HCT116 (cell line): ENCODE measurements at regions not wholly inside any gene's neighbourhood (a gene's known extent, or its start where the extent isn't known, plus 50 kb on each side); places are given as distances from the start of the nearest gene placed in this dataset.

Source experiments
- ATAC-seq: fragments of 200-7000 bp; cut with Tn5 transposase; 2 replicates; pipeline ENCODE4 v1.9.1; 2020; ENCODE audit warnings: mild to moderate bottlenecking, moderate library complexity
- BruUV-seq: library from RNA; stranded (reverse); fragments of 400-500 nt; replicated peaks from 2 replicates; lab custom pipeline; 2021; lab: Mats Ljungman, UMichigan
- CTCF ChIA-PET: fragments of 300-600 bp; sonication (Branson Sonifier 250); formaldehyde crosslinking; loops from one replicate; lab custom pipeline; 2021; ENCODE audit warnings: antibody characterized with exemption; lab: Charles Lee
- POLR2A ChIA-PET: fragments of 300-600, 350-600 bp; sonication (Branson Sonifier 250); formaldehyde crosslinking; loops from one replicate; lab custom pipeline; 2021; ENCODE audit warnings: antibody characterized with exemption; lab: Charles Lee
- RAD21 ChIA-PET, 2 experiments: fragments of 300-600 bp; sonication (Branson Sonifier 250); formaldehyde crosslinking; loops; one replicate each; lab custom pipeline; 2023; ENCODE audit warnings: low total read pairs in 2 of 2; ENCODE audit not compliant: uncharacterized antibody in 2 of 2, unreplicated experiment in 2 of 2, low non-redundant PET in 1 of 2; lab: Charles Lee
- DNase-seq: peaks from one replicate; pipeline ENCODE4 v3.0.0-alpha.2; 2010; ENCODE audit warnings: low read depth, low spot score
- H2AFZ ChIP-seq: fragments of 200-600 bp; shearing (Covaris generic), sonication (generic); 2 replicates; pipeline ENCODE4 v1.6.1; 2017; ENCODE audit warnings: low read depth, mixed run types, mixed read lengths, antibody characterized with exemption, low read length; ENCODE audit not compliant: poor library complexity, severe bottlenecking
- H3K27ac ChIP-seq: 2 replicates; pipeline ENCODE4 v1.5.1; 2012; ENCODE audit warnings: low read depth, low read length
- H3K27me3 ChIP-seq: fragments of 200-600 bp; sonication (generic); 2 replicates; pipeline ENCODE4 v1.6.1; 2016; ENCODE audit warnings: mixed run types, low read length, mixed read lengths; ENCODE audit not compliant: insufficient read depth
- H3K36me3 ChIP-seq, 2 experiments: fragments of 200-500 bp in 1 of 2; fragments of 200-600 bp in 1 of 2; sonication (Bioruptor generic) in 1 of 2; sonication (generic) in 1 of 2; 2 replicates each; pipeline versions ENCODE4 v1.5.1 to v1.6.1; 2014 to 2016; ENCODE audit warnings: low read length in 2 of 2, inconsistent platforms in 1 of 2, mixed read lengths in 1 of 2, mixed run types in 1 of 2; ENCODE audit not compliant: insufficient read depth in 2 of 2, control insufficient read depth in 1 of 2
- H3K4me1 ChIP-seq, 2 experiments: fragments of 200-600 bp in 1 of 2; sonication (generic) in 1 of 2; 2 replicates each; pipeline versions ENCODE4 v1.5.1 to v1.6.1; 2012 to 2017; ENCODE audit warnings: low read length in 2 of 2, inconsistent platforms in 1 of 2, mild to moderate bottlenecking in 1 of 2, mixed read lengths in 1 of 2, mixed run types in 1 of 2, moderate library complexity in 1 of 2; ENCODE audit not compliant: insufficient read depth in 2 of 2, control insufficient read depth in 1 of 2
- H3K4me2 ChIP-seq: fragments of 200-600 bp; sonication (generic); 2 replicates; pipeline ENCODE4 v1.6.1; 2017; ENCODE audit warnings: mixed run types, low read length, mixed read lengths
- H3K4me3 ChIP-seq, 2 experiments: fragments of 200-600 bp in 1 of 2; sonication (generic) in 1 of 2; replicated peaks in 1 of 2; 2 replicates each; pipeline ENCODE4 v1.5.1; 2011 to 2016; ENCODE audit warnings: low read length in 2 of 2, control low read depth in 1 of 2, low read depth in 1 of 2, mild to moderate bottlenecking in 1 of 2, mixed read lengths in 1 of 2, mixed run types in 1 of 2
- H3K79me2 ChIP-seq: fragments of 200-600 bp; sonication (generic); 2 replicates; pipeline ENCODE4 v1.6.1; 2017; ENCODE audit warnings: mild to moderate bottlenecking, mixed run types, low read length, moderate library complexity, mixed read lengths; ENCODE audit not compliant: insufficient read depth
- H3K9ac ChIP-seq: fragments of 200-600 bp; sonication (generic); 2 replicates; pipeline ENCODE4 v1.6.1; 2016; ENCODE audit warnings: low read length, mixed read lengths
- H3K9me2 ChIP-seq: fragments of 200-600 bp; sonication (generic), shearing (Covaris generic); 2 replicates; pipeline ENCODE4 v1.6.1; 2017; ENCODE audit warnings: mixed run types, mild to moderate bottlenecking, moderate library complexity; ENCODE audit not compliant: insufficient read depth
- H3K9me3 ChIP-seq, 2 experiments: fragments of 200-500 bp in 1 of 2; fragments of 200-600 bp in 1 of 2; sonication (Bioruptor generic) in 1 of 2; sonication (generic) in 1 of 2; 2 replicates each; pipeline ENCODE4 v1.6.1; 2014 to 2017; ENCODE audit warnings: low read length in 2 of 2, mixed read lengths in 2 of 2, inconsistent platforms in 1 of 2, low read depth in 1 of 2, mild to moderate bottlenecking in 1 of 2, mixed run types in 1 of 2, moderate library complexity in 1 of 2; ENCODE audit not compliant: control insufficient read depth in 1 of 2, insufficient read depth in 1 of 2
- H4K20me1 ChIP-seq: fragments of 200-600 bp; sonication (generic), shearing (Covaris generic); 2 replicates; pipeline ENCODE4 v1.6.1; 2017; ENCODE audit warnings: mixed run types, mild to moderate bottlenecking, moderate library complexity; ENCODE audit not compliant: insufficient read depth
- ATF3 ChIP-seq: IDR thresholded peaks from 2 replicates; pipeline ENCODE4 v1.6.1; 2012
- CBX3 ChIP-seq: IDR thresholded peaks from 2 replicates; pipeline ENCODE4 v1.6.1; 2012; ENCODE audit warnings: low read depth
- CEBPB ChIP-seq: IDR thresholded peaks from 2 replicates; pipeline ENCODE4 v1.6.1; 2012; ENCODE audit warnings: low read depth
- CTCF ChIP-seq, 3 experiments: fragments of 200-600 bp in 1 of 3; sonication (generic) in 1 of 3; IDR thresholded peaks in 2 of 3; conservative IDR thresholded peaks in 1 of 3; 2 replicates each; pipeline ENCODE4 v1.5.1; 2012 to 2017; ENCODE audit warnings: low read depth in 2 of 3, low read length in 2 of 3, antibody characterized with exemption in 1 of 3, borderline replicate concordance in 1 of 3, control low read depth in 1 of 3, mild to moderate bottlenecking in 1 of 3, mixed read lengths in 1 of 3, mixed run types in 1 of 3, moderate library complexity in 1 of 3; ENCODE audit not compliant: insufficient read depth in 1 of 3
- EZH2 ChIP-seq: fragments of 200-600 bp; sonication (generic); IDR thresholded peaks from 2 replicates; pipeline ENCODE4 v1.6.1; 2017; ENCODE audit warnings: antibody characterized with exemption, mixed run types
- EZH2phosphoT487 ChIP-seq: fragments of 200-600 bp; IDR thresholded peaks from 2 replicates; pipeline ENCODE4 v1.6.1; 2018; ENCODE audit warnings: antibody characterized with exemption, borderline replicate concordance
- FOSL1 ChIP-seq: IDR thresholded peaks from 2 replicates; pipeline ENCODE4 v1.6.1; 2012; ENCODE audit warnings: low read depth
- JUND ChIP-seq: IDR thresholded peaks from 2 replicates; pipeline ENCODE4 v1.6.1; 2012
- MAX ChIP-seq: IDR thresholded peaks from 2 replicates; pipeline ENCODE4 v1.6.1; 2012
- SIN3A ChIP-seq: IDR thresholded peaks from 2 replicates; pipeline ENCODE4 v1.6.1; 2012; ENCODE audit warnings: low read depth
- TCF7L2 ChIP-seq: IDR thresholded peaks from 2 replicates; pipeline ENCODE4 v1.7.0; 2011; ENCODE audit warnings: borderline replicate concordance, inconsistent platforms; ENCODE audit not compliant: insufficient read depth, insufficient read length; ENCODE audit errors: extremely low read depth
- YY1 ChIP-seq: IDR thresholded peaks from 2 replicates; pipeline ENCODE4 v1.6.1; 2011; ENCODE audit warnings: low read length, low read depth, moderate library complexity, mild to moderate bottlenecking; ENCODE audit not compliant: insufficient replicate concordance; ENCODE audit errors: extremely low read depth
- ZFX ChIP-seq: fragments of 450-650 bp; IDR thresholded peaks from 2 replicates; pipeline ENCODE4 v1.6.1; 2017
- intact Hi-C: fragments of 100-400 bp; cut with micrococcal nuclease; formaldehyde crosslinking; loops from 2 replicates; pipeline ENCODE4 v1.10.0; 2022

GRCh38 chr15:38868326-38869114 is 303.9 kb upstream of the RASGRP1 start:
- ATAC-seq (0 out of 2 replicates have a peak, but pooled peaks have one; percentile 34), DNase-seq (peak; percentile 3)
- no TSS peak for BruUV-seq
- H3K79me2 ChIP-seq = no peaks in the 10 kb centered on the region
- 0 out of 2 replicates have a peak, but pooled peaks have one; percentile 13 for TF ChIP-seq FOSL1
- no peak for TF ChIP-seq CBX3
- TF ChIP-seq ATF3 = no peak
- TF ChIP-seq JUND = peak; percentile 25; the same call in 1 of the 2 replicates
- TF ChIP-seq TCF7L2 = no peak
- no peak for TF ChIP-seq SIN3A
- H3K4me3 ChIP-seq = no peak overlapping the region
- H3K9me3 ChIP-seq = no peaks in the 10 kb centered on the region
- H3K27me3 ChIP-seq = peaks cover 19% of the 10 kb centered on the region; the same call in 1 of the 2 replicates
- H2AFZ ChIP-seq = no peak overlapping the region
- H3K9me2 ChIP-seq = no peaks in the 10 kb centered on the region
- no peak overlapping the region for H3K9ac ChIP-seq
- H3K36me3 ChIP-seq = no peaks in the 10 kb centered on the region
- POLR2A ChIA-PET = no interaction called here
- CTCF ChIA-PET = no interaction called here
- intact Hi-C loops = no loop called here
- H3K27ac ChIP-seq = no peak overlapping the region
- RAD21 ChIA-PET = no interaction called here
- H4K20me1 ChIP-seq = no peaks in the 10 kb centered on the region
- H3K4me1 ChIP-seq = peaks cover 2 to 7% of the 10 kb centered on the region in 2 experiments; a peak in 2 of 4 replicates
- H3K4me2 ChIP-seq = peak overlapping the region; percentile 31

- Histone ChIP-seq H3K4me2 (no peak overlapping the region), H3K4me3 (no peak overlapping the region), H2AFZ (no peak overlapping the region), H3K79me2 (no peaks in the 10 kb centered on the region), H3K9me2 (no peaks in the 10 kb centered on the region), H3K36me3 (no peaks in the 10 kb centered on the region)
- ATAC-seq (no peak), DNase-seq (no peak)
- CTCF ChIA-PET = no interaction called here
- BruUV-seq = no TSS peak
- RAD21 ChIA-PET = no interaction called here
- TF ChIP-seq MAX = no peak
- TF ChIP-seq CTCF (IDR thresholded peaks at IDR 0.05 in 2 of 3, conservative IDR thresholded peaks at IDR 0.05 in 1 of 3; ENCODE audit: borderline replicate concordance in 1 of 3, insufficient read depth in 1 of 3, low read depth in 2 of 3, low read length in 2 of 3) = no peak
- TF ChIP-seq JUND = no peak
- TF ChIP-seq EZH2 = no peak
- TF ChIP-seq ZFX = no peak
- TF ChIP-seq EZH2phosphoT487 = no peak
- TF ChIP-seq YY1 = no peak
- no peak for TF ChIP-seq ATF3
- no peak for TF ChIP-seq CEBPB
- TF ChIP-seq, all 23 proteins: peak for 0
- POLR2A ChIA-PET = no interaction called here
- H3K9ac ChIP-seq = no peak overlapping the region
- H3K9me3 ChIP-seq = no peaks in the 10 kb centered on the region
- H3K27me3 ChIP-seq = peaks cover 1% of the 10 kb centered on the region; the same call in 1 of the 2 replicates
- no peak overlapping the region for H3K27ac ChIP-seq
- H4K20me1 ChIP-seq = no peaks in the 10 kb centered on the region; the same call in 1 of the 2 replicates
- peaks cover 2 to 7% of the 10 kb centered on the region in 2 experiments; a peak in 2 of 4 replicates for H3K4me1 ChIP-seq
- intact Hi-C loops = no loop called here
These were observed 307.0 kb upstream of the RASGRP1 start for GRCh38 chr15:38871638-38872037.
